Kidney epithelial cell (primary cell): ENCODE measurements at regions not wholly inside any gene's neighbourhood (a gene's known extent, or its start where the extent isn't known, plus 50 kb on each side); places are given as distances from the start of the nearest gene placed in this dataset.
"Not testable (repeated sequence)": the region's sequence is repeated elsewhere in the genome, so short reads cannot be mapped to it uniquely, and the experiment has no call there.

Experiments
- DNase-seq: peaks from one replicate; pipeline ENCODE4 v3.0.0-alpha.2; 2010; ENCODE audit warnings: low read depth
- H3K27me3 ChIP-seq: 2 replicates; pipeline ENCODE4 v1.6.0; 2011; ENCODE audit warnings: low read length; ENCODE audit not compliant: control insufficient read depth, insufficient read depth
- H3K36me3 ChIP-seq: 2 replicates; pipeline ENCODE4 v1.5.1; 2011; ENCODE audit warnings: low read length; ENCODE audit not compliant: control insufficient read depth, insufficient read depth
- H3K4me3 ChIP-seq: 2 replicates; pipeline ENCODE4 v1.5.1; 2011; ENCODE audit warnings: low read depth, mild to moderate bottlenecking, control low read depth, low read length

GRCh38 chr21:6043430-6044275 lies 4477.7 kb upstream of the TPTE start:
- not testable (repeated sequence) for H3K4me3 ChIP-seq, DNase-seq, H3K27me3 ChIP-seq, H3K36me3 ChIP-seq

DNA sequence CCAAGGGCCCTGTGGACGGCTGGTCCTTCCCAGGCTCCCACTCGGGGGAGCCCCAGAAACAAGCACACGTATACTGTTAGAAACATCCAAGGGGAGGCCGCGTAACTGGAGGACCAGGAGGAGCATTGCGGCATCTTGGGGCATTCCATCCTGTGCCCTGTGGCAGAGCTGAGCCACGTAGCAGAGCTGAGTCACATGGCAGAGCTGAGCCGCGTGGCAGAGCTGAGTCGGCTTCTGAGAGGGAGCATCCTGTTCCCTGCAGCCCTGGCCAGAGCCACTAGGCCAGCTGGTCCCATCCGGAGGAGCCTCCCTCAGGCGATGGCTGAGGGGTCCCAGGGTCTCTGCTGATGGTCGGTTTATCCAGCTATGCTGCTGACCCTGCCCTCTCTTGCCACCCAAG lies 4476.7 kb upstream of the TPTE start:
- not testable (repeated sequence) for H3K27me3 ChIP-seq, H3K4me3 ChIP-seq, H3K36me3 ChIP-seq, DNase-seq

- not testable (repeated sequence) for H3K36me3 ChIP-seq, DNase-seq, H3K27me3 ChIP-seq, H3K4me3 ChIP-seq
These were observed 4471.5 kb upstream of the TPTE start for GRCh38 chr21:6049930-6050329.

GRCh38 chr21:6052109-6052508 lies 4469.3 kb upstream of the TPTE start:
- not testable (repeated sequence) for H3K27me3 ChIP-seq, H3K4me3 ChIP-seq, H3K36me3 ChIP-seq, DNase-seq

- H3K36me3 ChIP-seq, H3K27me3 ChIP-seq, DNase-seq: not testable (repeated sequence)
These were observed 4468.2 kb upstream of the TPTE start for GRCh38 chr21:6053145-6053544.

DNA sequence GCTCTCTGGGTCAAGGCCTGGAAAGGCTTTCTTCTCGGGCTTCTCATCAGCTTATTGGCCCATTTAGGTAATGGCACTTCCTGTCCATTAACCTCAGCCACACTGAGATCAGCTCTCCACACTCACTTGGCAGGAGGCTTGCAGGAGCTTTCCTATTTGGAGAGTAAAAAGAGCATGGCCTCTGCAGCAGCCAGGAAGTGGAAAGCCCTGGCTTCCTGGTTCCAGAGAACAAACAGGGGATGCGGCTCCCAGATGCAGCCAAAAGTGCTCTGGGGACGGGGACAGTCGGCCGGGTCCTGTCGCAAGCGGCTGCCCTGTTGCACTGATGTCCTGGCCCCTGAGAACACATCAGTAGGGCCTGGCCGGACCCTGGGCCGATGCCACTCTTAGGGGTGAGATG lies 4462.4 kb upstream of the TPTE start:
- H3K36me3 ChIP-seq, H3K4me3 ChIP-seq, H3K27me3 ChIP-seq, DNase-seq: not testable (repeated sequence)

More at GRCh38 chr21:6053145-6053544, 4468.2 kb upstream of the TPTE start:
- H3K4me3 ChIP-seq, result not testable (repeated sequence)

GRCh38 chr21:6060054-6060681 lies 4461.2 kb upstream of the TPTE start:
- not testable (repeated sequence) for H3K36me3 ChIP-seq, H3K27me3 ChIP-seq, H3K4me3 ChIP-seq, DNase-seq

- DNase-seq, H3K27me3 ChIP-seq, H3K36me3 ChIP-seq, H3K4me3 ChIP-seq: not testable (repeated sequence)
These were observed 4454.9 kb upstream of the TPTE start for GRCh38 chr21:6066320-6066985.

- not testable (repeated sequence) for DNase-seq, H3K4me3 ChIP-seq, H3K36me3 ChIP-seq, H3K27me3 ChIP-seq
These were observed 4453.1 kb upstream of the TPTE start for GRCh38 chr21:6068098-6068831.

- not testable (repeated sequence) for DNase-seq, H3K36me3 ChIP-seq, H3K27me3 ChIP-seq, H3K4me3 ChIP-seq
These were observed 4451.2 kb upstream of the TPTE start for GRCh38 chr21:6070213-6070612.

DNA sequence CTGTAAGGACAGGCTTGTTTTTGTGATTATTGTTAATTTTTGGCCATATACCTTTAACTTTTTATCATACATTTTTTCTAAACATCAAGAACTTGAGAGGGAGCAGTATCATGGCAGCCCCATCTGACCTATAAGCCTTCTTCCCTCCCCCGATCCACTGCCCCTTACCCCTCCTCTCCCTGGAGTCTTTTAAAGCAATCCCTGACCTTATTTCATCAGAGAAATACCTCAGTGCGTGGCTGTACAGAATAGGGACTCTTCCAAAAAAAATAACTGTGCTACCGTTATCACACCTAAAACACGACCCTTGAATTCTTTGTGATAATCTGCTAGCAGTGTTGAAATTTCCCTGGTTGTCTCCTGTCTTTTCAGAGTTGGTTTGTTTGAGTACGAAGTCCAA lies 4448.7 kb upstream of the TPTE start:
- DNase-seq, H3K27me3 ChIP-seq, H3K4me3 ChIP-seq, H3K36me3 ChIP-seq: not testable (repeated sequence)

DNA sequence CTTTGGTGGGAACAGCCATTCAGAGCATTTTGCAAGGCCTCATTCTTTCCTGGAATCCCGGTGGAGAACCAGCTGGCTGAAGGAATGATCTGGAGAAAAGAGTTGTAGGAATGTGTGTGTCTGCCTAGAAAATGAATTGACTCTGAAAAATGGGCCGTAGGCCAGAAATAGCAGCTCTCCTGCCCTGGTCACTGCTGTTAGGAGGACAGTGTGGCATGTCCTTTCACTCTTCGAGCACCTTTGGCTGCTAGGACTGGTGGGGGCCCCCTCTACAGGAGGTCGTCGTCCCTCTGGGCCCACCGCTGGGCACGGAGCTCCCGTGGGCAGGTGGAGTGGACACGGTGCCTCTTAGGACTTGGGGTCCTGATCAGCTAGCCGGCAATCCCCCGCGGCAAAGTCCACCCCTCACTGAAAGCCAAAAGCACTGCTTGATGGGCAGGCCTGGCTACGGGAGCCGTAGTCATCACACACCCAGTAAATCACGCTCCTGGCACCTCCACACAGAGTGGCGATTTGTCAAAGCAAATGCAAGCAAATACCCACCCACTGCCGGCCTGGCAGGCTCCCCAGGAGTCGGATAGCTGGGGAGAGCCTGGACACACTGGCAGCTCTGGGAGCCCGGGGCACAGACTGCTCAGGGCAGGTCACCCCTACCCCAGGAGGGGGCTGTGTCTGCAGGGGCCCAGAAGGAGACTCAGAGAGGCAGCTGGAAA lies 4447.2 kb upstream of the TPTE start:
- DNase-seq, H3K36me3 ChIP-seq, H3K4me3 ChIP-seq, H3K27me3 ChIP-seq: not testable (repeated sequence)

DNA sequence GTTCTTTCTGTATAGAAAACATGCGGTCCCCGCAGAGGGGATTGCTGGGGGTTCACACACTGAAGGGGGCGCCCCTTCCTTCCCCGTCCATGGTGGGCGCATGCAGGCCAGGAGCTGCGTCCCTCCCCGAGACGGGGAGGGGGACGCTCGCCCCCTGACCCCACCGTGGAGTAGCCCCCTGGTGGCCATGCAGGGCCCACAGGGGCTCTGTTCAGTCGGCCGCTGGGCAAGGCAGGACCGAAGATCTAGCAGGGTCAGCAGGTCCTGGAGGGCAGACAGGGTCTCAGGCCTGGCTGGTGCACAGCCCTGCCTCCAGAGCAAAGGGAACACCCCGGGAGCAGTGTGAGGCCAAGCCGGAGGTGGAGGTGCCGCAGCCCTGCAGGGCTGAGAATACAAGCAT lies 4446.4 kb upstream of the TPTE start:
- H3K27me3 ChIP-seq, H3K4me3 ChIP-seq, H3K36me3 ChIP-seq, DNase-seq: not testable (repeated sequence)

DNA sequence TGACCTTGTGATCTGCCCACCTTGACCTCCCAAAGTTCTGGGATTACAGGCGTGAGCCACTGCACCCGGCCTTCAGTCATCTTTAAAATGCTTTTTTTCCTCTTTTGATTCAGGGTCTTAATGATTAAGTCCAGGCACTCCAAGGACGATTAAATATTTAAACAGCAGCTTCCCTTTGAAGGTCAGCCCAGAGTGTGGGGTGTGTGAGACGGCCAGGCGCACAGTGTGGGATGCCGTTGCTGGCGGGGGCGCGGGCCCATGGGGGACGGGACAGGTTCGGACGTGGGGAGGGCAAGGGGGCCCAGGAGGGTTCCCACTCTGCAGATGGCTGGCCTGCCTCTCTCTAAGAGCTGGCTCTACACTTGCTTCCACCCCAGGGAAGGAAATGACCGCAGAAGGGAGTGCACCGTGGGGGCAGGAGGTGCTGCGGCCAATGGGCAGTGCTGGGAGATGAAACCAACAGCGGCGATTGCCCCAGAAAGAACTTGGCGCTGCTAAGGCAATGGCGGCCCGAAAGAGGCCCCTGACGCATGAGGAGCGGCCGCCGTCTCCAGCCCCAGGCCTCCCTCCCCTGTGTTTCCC lies 4445.7 kb upstream of the TPTE start:
- not testable (repeated sequence) for DNase-seq, H3K4me3 ChIP-seq, H3K36me3 ChIP-seq, H3K27me3 ChIP-seq
